ENCODE measurements at regions not wholly inside any gene's neighbourhood (a gene's known extent, or its start where the extent isn't known, plus 50 kb on each side); places are given as distances from the start of the nearest gene placed in this dataset.

DNA sequence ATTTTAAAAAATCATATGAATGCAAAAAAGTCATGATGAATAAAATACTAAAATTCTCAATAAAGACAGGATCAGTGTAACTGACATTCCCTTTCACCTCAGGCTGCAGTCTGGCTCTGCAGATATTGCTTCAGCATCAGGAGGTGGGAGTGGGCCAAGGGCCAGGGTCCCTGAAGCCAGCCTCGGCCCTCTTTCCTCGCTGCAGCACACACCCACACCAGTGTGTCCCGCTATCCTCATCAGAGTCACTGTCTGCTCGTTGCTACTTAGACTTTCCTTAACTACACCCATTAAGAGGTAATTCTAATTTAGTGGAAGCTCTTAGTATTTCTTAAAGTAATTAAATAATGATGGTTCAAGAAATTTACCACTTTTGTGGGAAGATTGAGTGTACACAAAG, 298.2 kb downstream of the UBE3D start:
- H3K36me3 Mint-ChIP-seq (ENCODE audit: unreplicated experiment), result no peaks in the 10 kb centered on the region
- no peaks in the 10 kb centered on the region for H3K9me3 Mint-ChIP-seq (ENCODE audit: unreplicated experiment)
- DNase-seq (ENCODE audit: extremely low spot score, unreplicated experiment), result no peak
- no peak overlapping the region for H3K4me3 Mint-ChIP-seq (ENCODE audit: unreplicated experiment)
- TF ChIP-seq, protein P1, sequence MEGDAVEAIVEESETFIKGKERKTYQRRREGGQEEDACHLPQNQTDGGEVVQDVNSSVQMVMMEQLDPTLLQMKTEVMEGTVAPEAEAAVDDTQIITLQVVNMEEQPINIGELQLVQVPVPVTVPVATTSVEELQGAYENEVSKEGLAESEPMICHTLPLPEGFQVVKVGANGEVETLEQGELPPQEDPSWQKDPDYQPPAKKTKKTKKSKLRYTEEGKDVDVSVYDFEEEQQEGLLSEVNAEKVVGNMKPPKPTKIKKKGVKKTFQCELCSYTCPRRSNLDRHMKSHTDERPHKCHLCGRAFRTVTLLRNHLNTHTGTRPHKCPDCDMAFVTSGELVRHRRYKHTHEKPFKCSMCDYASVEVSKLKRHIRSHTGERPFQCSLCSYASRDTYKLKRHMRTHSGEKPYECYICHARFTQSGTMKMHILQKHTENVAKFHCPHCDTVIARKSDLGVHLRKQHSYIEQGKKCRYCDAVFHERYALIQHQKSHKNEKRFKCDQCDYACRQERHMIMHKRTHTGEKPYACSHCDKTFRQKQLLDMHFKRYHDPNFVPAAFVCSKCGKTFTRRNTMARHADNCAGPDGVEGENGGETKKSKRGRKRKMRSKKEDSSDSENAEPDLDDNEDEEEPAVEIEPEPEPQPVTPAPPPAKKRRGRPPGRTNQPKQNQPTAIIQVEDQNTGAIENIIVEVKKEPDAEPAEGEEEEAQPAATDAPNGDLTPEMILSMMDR (IDR thresholded peaks at IDR 0.05), result no peak
- no peaks in the 10 kb centered on the region for H3K4me1 Mint-ChIP-seq (ENCODE audit: unreplicated experiment)
- no peaks in the 10 kb centered on the region for H3K27me3 Mint-ChIP-seq (ENCODE audit: unreplicated experiment)
- no peak overlapping the region for H3K27ac Mint-ChIP-seq (ENCODE audit: unreplicated experiment)

DNA sequence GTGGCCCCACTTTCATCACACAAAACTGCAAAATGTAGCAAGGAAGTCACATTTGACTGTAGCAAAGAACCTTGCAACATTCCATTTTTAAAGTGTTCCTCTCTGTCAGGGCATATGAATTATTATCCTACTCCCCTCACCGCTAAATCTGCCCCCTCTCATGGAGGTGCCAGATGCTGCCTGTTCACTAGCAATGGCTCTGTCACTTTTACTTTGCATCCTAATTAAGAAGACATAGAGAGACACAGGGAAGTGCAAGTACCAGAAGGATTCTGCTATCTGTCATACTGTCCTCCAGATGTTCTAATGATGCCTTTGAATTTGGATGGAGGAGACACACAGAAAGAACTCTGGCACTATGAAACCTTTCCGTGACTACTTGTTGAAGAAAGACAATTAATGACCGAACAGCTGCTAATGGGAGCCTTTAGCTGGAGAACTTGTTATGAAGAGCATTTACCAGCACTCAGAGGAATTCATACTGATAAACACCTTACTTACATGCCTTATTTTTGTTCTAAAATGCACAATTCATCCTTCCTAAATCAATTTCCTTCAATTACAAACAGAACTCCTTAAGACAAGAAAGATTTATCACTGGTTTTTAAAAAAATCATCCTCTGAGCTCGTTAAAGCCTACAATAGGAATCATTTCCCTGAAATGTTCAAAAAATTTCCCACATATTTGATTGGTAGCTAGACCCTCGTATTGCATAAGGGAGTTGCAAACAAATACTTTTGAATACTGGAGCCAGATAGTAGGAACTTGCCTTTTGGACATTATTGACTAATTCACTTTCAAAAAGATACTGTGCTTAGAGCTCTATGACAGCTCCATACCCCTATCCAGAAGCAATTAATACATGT, 292.6 kb downstream of the UBE3D start:
- no peak for DNase-seq (ENCODE audit: extremely low spot score, unreplicated experiment)
- H3K27ac Mint-ChIP-seq (ENCODE audit: unreplicated experiment), result no peak overlapping the region
- no peaks in the 10 kb centered on the region for H3K9me3 Mint-ChIP-seq (ENCODE audit: unreplicated experiment)
- H3K4me3 Mint-ChIP-seq (ENCODE audit: unreplicated experiment), result no peak overlapping the region
- H3K27me3 Mint-ChIP-seq (ENCODE audit: unreplicated experiment), result no peaks in the 10 kb centered on the region
- H3K4me1 Mint-ChIP-seq (ENCODE audit: unreplicated experiment), result peaks cover 8% of the 10 kb centered on the region
- TF ChIP-seq, protein P1 (IDR thresholded peaks at IDR 0.05), result no peak
- no peaks in the 10 kb centered on the region for H3K36me3 Mint-ChIP-seq (ENCODE audit: unreplicated experiment)

DNA sequence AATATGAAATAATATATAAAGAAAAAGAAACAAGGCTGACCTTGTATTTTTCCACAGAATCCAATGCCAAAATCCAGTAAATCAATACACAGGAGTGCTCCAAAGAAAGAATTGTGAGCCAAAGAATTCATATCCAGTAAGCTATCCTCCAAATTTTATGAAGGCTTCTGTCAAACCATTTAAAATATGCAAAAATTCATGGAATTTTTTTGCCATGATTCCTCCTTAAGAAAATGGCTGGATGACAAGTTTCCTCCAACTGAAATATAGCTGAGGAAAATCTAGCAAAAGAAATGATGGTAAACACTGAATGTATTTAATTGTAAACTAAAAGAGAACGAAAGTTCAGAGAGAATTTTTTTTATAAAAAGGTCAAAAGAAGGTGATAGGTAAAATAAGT, 290.3 kb downstream of the UBE3D start:
- TF ChIP-seq, protein P1 (IDR thresholded peaks at IDR 0.05), result no peak
- no peaks in the 10 kb centered on the region for H3K9me3 Mint-ChIP-seq (ENCODE audit: unreplicated experiment)

DNA sequence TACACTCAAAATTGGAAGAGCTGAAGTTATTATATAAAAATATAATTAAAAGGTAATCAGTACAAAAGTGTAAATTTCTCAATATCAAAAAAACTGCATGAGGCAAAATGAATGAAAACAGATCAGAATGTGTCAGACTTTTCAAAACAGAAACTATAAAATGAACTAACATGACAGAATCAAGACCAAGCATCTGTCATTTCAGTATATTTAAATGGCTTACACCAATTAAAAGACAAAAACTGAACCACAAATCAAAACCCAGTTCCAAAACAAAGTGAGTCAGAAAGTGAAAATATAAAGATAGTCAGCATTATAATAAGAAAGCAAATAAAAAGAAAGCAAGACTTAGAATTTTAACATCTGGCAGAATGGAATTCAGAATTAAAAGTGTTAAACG, 289.7 kb downstream of the UBE3D start:
- no peaks in the 10 kb centered on the region for H3K36me3 Mint-ChIP-seq (ENCODE audit: unreplicated experiment)
- TF ChIP-seq, protein P1 (IDR thresholded peaks at IDR 0.05), result no peak
- no peaks in the 10 kb centered on the region for H3K9me3 Mint-ChIP-seq (ENCODE audit: unreplicated experiment)
- no peak overlapping the region for H3K27ac Mint-ChIP-seq (ENCODE audit: unreplicated experiment)
- DNase-seq (ENCODE audit: extremely low spot score, unreplicated experiment), result no peak
- no peaks in the 10 kb centered on the region for H3K27me3 Mint-ChIP-seq (ENCODE audit: unreplicated experiment)
- no peak overlapping the region for H3K4me3 Mint-ChIP-seq (ENCODE audit: unreplicated experiment)
- H3K4me1 Mint-ChIP-seq (ENCODE audit: unreplicated experiment), result peaks cover 8% of the 10 kb centered on the region

More for the DNA sequence above, 290.3 kb downstream of the UBE3D start:
- H3K36me3 Mint-ChIP-seq (ENCODE audit: unreplicated experiment), result no peaks in the 10 kb centered on the region
- no peaks in the 10 kb centered on the region for H3K27me3 Mint-ChIP-seq (ENCODE audit: unreplicated experiment)
- peaks cover 8% of the 10 kb centered on the region for H3K4me1 Mint-ChIP-seq (ENCODE audit: unreplicated experiment)
- DNase-seq (ENCODE audit: extremely low spot score, unreplicated experiment), result no peak
- no peak overlapping the region for H3K27ac Mint-ChIP-seq (ENCODE audit: unreplicated experiment)
- H3K4me3 Mint-ChIP-seq (ENCODE audit: unreplicated experiment), result no peak overlapping the region

DNA sequence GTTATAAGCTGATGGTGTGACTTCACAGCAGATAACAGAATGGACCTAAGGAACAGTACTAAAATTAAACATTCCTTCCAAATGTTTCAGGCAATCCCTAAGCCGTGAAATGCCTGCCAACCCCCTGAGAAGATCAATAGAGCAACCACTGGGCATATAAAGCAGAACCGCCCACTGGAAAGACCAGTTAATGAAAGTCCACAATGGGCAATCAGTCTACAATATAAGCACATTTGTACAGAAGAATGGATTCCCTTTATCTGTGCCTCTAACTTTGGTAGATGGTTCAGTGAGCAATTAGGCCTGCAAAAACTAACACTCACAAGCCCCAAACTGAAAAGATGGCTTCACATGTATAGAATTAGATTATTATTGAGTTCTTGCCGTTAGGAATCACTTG, 286.6 kb downstream of the UBE3D start:
- H3K9me3 Mint-ChIP-seq (ENCODE audit: unreplicated experiment), result no peaks in the 10 kb centered on the region
- H3K4me3 Mint-ChIP-seq (ENCODE audit: unreplicated experiment), result no peak overlapping the region
- TF ChIP-seq, protein P1 (IDR thresholded peaks at IDR 0.05), result no peak
- no peaks in the 10 kb centered on the region for H3K36me3 Mint-ChIP-seq (ENCODE audit: unreplicated experiment)
- H3K27me3 Mint-ChIP-seq (ENCODE audit: unreplicated experiment), result no peaks in the 10 kb centered on the region
- no peak for DNase-seq (ENCODE audit: extremely low spot score, unreplicated experiment)
- peaks cover 8% of the 10 kb centered on the region for H3K4me1 Mint-ChIP-seq (ENCODE audit: unreplicated experiment)
- H3K27ac Mint-ChIP-seq (ENCODE audit: unreplicated experiment), result no peak overlapping the region
